A673 (cell line): ENCODE measurements at regions not wholly inside any gene's neighbourhood (a gene's known extent, or its start where the extent isn't known, plus 50 kb on each side); places are given as distances from the start of the nearest gene placed in this dataset.

Experiments used
- EZH2 ChIP-seq: fragments of 200-600 bp; sonication (generic); IDR thresholded peaks from 2 replicates; pipeline ENCODE4 v1.6.1; 2017; ENCODE audit warnings: borderline replicate concordance, low read depth, mild to moderate bottlenecking, mixed read lengths, antibody characterized with exemption, low read length; ENCODE audit not compliant: poor library complexity, severe bottlenecking
- TF ChIP-seq, protein P1 (sequence below): fragments of 300-800, 200-600 bp; sonication (generic); conservative IDR thresholded peaks from 2 replicates; pipeline ENCODE4 v1.5.1; 2017; ENCODE audit warnings: low read depth, mild to moderate bottlenecking, antibody characterized with exemption, low read length, moderate library complexity, mixed read lengths

DNA sequence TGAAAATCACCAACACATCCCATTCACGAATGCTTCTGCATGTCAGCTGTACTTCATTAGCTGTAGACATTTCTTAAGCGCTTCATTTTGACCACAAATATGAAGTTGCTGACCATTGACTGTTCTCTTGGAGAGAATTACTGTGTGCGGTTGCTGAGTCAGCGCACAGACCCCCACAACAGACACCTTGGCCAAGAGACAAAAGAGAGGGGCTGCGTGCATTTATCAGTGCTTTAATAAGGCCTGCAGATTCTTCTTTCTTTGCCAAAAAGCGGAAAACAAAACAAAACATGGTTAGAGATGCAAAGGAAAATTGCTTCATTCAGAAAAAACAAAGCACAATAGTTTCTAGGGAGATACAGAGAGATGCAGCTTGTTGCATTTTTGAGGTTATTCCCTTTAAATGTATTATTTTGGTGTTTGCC lies 174.7 kb downstream of the ACKR3 start:
- TF ChIP-seq, protein P1, sequence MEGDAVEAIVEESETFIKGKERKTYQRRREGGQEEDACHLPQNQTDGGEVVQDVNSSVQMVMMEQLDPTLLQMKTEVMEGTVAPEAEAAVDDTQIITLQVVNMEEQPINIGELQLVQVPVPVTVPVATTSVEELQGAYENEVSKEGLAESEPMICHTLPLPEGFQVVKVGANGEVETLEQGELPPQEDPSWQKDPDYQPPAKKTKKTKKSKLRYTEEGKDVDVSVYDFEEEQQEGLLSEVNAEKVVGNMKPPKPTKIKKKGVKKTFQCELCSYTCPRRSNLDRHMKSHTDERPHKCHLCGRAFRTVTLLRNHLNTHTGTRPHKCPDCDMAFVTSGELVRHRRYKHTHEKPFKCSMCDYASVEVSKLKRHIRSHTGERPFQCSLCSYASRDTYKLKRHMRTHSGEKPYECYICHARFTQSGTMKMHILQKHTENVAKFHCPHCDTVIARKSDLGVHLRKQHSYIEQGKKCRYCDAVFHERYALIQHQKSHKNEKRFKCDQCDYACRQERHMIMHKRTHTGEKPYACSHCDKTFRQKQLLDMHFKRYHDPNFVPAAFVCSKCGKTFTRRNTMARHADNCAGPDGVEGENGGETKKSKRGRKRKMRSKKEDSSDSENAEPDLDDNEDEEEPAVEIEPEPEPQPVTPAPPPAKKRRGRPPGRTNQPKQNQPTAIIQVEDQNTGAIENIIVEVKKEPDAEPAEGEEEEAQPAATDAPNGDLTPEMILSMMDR: no peak
- no peak for TF ChIP-seq EZH2
